HCT116 (cell line): ENCODE measurements at regions not wholly inside any gene's neighbourhood (a gene's known extent, or its start where the extent isn't known, plus 50 kb on each side); places are given as distances from the start of the nearest gene placed in this dataset.
A peak's percentile ranks its signal among the peaks of the same experiment; 100 is the strongest.

ENCODE experiments used
- ATAC-seq: fragments of 200-7000 bp; cut with Tn5 transposase; 2 replicates; pipeline ENCODE4 v1.9.1; 2020; ENCODE audit warnings: mild to moderate bottlenecking, moderate library complexity
- BruUV-seq: library from RNA; stranded (reverse); fragments of 400-500 nt; replicated peaks from 2 replicates; lab custom pipeline; 2021; lab: Mats Ljungman, UMichigan
- CTCF ChIA-PET: fragments of 300-600 bp; sonication (Branson Sonifier 250); formaldehyde crosslinking; loops from one replicate; lab custom pipeline; 2021; ENCODE audit warnings: antibody characterized with exemption; lab: Charles Lee
- POLR2A ChIA-PET: fragments of 300-600, 350-600 bp; sonication (Branson Sonifier 250); formaldehyde crosslinking; loops from one replicate; lab custom pipeline; 2021; ENCODE audit warnings: antibody characterized with exemption; lab: Charles Lee
- RAD21 ChIA-PET, 2 experiments: fragments of 300-600 bp; sonication (Branson Sonifier 250); formaldehyde crosslinking; loops; one replicate each; lab custom pipeline; 2023; ENCODE audit warnings: low total read pairs in 2 of 2; ENCODE audit not compliant: uncharacterized antibody in 2 of 2, unreplicated experiment in 2 of 2, low non-redundant PET in 1 of 2; lab: Charles Lee
- DNase-seq: peaks from one replicate; pipeline ENCODE4 v3.0.0-alpha.2; 2010; ENCODE audit warnings: low read depth, low spot score
- H2AFZ ChIP-seq: fragments of 200-600 bp; shearing (Covaris generic), sonication (generic); 2 replicates; pipeline ENCODE4 v1.6.1; 2017; ENCODE audit warnings: low read depth, mixed run types, mixed read lengths, antibody characterized with exemption, low read length; ENCODE audit not compliant: poor library complexity, severe bottlenecking
- H3K27ac ChIP-seq: 2 replicates; pipeline ENCODE4 v1.5.1; 2012; ENCODE audit warnings: low read depth, low read length
- H3K27me3 ChIP-seq: fragments of 200-600 bp; sonication (generic); 2 replicates; pipeline ENCODE4 v1.6.1; 2016; ENCODE audit warnings: mixed run types, low read length, mixed read lengths; ENCODE audit not compliant: insufficient read depth
- H3K36me3 ChIP-seq, 2 experiments: fragments of 200-500 bp in 1 of 2; fragments of 200-600 bp in 1 of 2; sonication (Bioruptor generic) in 1 of 2; sonication (generic) in 1 of 2; 2 replicates each; pipeline versions ENCODE4 v1.5.1 to v1.6.1; 2014 to 2016; ENCODE audit warnings: low read length in 2 of 2, inconsistent platforms in 1 of 2, mixed read lengths in 1 of 2, mixed run types in 1 of 2; ENCODE audit not compliant: insufficient read depth in 2 of 2, control insufficient read depth in 1 of 2
- H3K4me1 ChIP-seq, 2 experiments: fragments of 200-600 bp in 1 of 2; sonication (generic) in 1 of 2; 2 replicates each; pipeline versions ENCODE4 v1.5.1 to v1.6.1; 2012 to 2017; ENCODE audit warnings: low read length in 2 of 2, inconsistent platforms in 1 of 2, mild to moderate bottlenecking in 1 of 2, mixed read lengths in 1 of 2, mixed run types in 1 of 2, moderate library complexity in 1 of 2; ENCODE audit not compliant: insufficient read depth in 2 of 2, control insufficient read depth in 1 of 2
- H3K4me2 ChIP-seq: fragments of 200-600 bp; sonication (generic); 2 replicates; pipeline ENCODE4 v1.6.1; 2017; ENCODE audit warnings: mixed run types, low read length, mixed read lengths
- H3K4me3 ChIP-seq, 2 experiments: fragments of 200-600 bp in 1 of 2; sonication (generic) in 1 of 2; replicated peaks in 1 of 2; 2 replicates each; pipeline ENCODE4 v1.5.1; 2011 to 2016; ENCODE audit warnings: low read length in 2 of 2, control low read depth in 1 of 2, low read depth in 1 of 2, mild to moderate bottlenecking in 1 of 2, mixed read lengths in 1 of 2, mixed run types in 1 of 2
- H3K79me2 ChIP-seq: fragments of 200-600 bp; sonication (generic); 2 replicates; pipeline ENCODE4 v1.6.1; 2017; ENCODE audit warnings: mild to moderate bottlenecking, mixed run types, low read length, moderate library complexity, mixed read lengths; ENCODE audit not compliant: insufficient read depth
- H3K9ac ChIP-seq: fragments of 200-600 bp; sonication (generic); 2 replicates; pipeline ENCODE4 v1.6.1; 2016; ENCODE audit warnings: low read length, mixed read lengths
- H3K9me2 ChIP-seq: fragments of 200-600 bp; sonication (generic), shearing (Covaris generic); 2 replicates; pipeline ENCODE4 v1.6.1; 2017; ENCODE audit warnings: mixed run types, mild to moderate bottlenecking, moderate library complexity; ENCODE audit not compliant: insufficient read depth
- H3K9me3 ChIP-seq, 2 experiments: fragments of 200-500 bp in 1 of 2; fragments of 200-600 bp in 1 of 2; sonication (Bioruptor generic) in 1 of 2; sonication (generic) in 1 of 2; 2 replicates each; pipeline ENCODE4 v1.6.1; 2014 to 2017; ENCODE audit warnings: low read length in 2 of 2, mixed read lengths in 2 of 2, inconsistent platforms in 1 of 2, low read depth in 1 of 2, mild to moderate bottlenecking in 1 of 2, mixed run types in 1 of 2, moderate library complexity in 1 of 2; ENCODE audit not compliant: control insufficient read depth in 1 of 2, insufficient read depth in 1 of 2
- H4K20me1 ChIP-seq: fragments of 200-600 bp; sonication (generic), shearing (Covaris generic); 2 replicates; pipeline ENCODE4 v1.6.1; 2017; ENCODE audit warnings: mixed run types, mild to moderate bottlenecking, moderate library complexity; ENCODE audit not compliant: insufficient read depth
- CBX3 ChIP-seq: IDR thresholded peaks from 2 replicates; pipeline ENCODE4 v1.6.1; 2012; ENCODE audit warnings: low read depth
- EGR1 ChIP-seq: IDR thresholded peaks from 2 replicates; pipeline ENCODE4 v1.6.1; 2012; ENCODE audit warnings: low read depth
- ELF1 ChIP-seq: IDR thresholded peaks from 2 replicates; pipeline ENCODE4 v1.6.1; 2012; ENCODE audit warnings: low read depth, borderline replicate concordance
- EZH2 ChIP-seq: fragments of 200-600 bp; sonication (generic); IDR thresholded peaks from 2 replicates; pipeline ENCODE4 v1.6.1; 2017; ENCODE audit warnings: antibody characterized with exemption, mixed run types
- EZH2phosphoT487 ChIP-seq: fragments of 200-600 bp; IDR thresholded peaks from 2 replicates; pipeline ENCODE4 v1.6.1; 2018; ENCODE audit warnings: antibody characterized with exemption, borderline replicate concordance
- FOSL1 ChIP-seq: IDR thresholded peaks from 2 replicates; pipeline ENCODE4 v1.6.1; 2012; ENCODE audit warnings: low read depth
- JUND ChIP-seq: IDR thresholded peaks from 2 replicates; pipeline ENCODE4 v1.6.1; 2012
- POLR2A ChIP-seq: IDR thresholded peaks from 2 replicates; pipeline ENCODE4 v1.7.0; 2011; ENCODE audit warnings: borderline replicate concordance; ENCODE audit not compliant: insufficient read depth, insufficient read length; ENCODE audit errors: extremely low read depth
- SIN3A ChIP-seq: IDR thresholded peaks from 2 replicates; pipeline ENCODE4 v1.6.1; 2012; ENCODE audit warnings: low read depth
- TCF7L2 ChIP-seq: IDR thresholded peaks from 2 replicates; pipeline ENCODE4 v1.7.0; 2011; ENCODE audit warnings: borderline replicate concordance, inconsistent platforms; ENCODE audit not compliant: insufficient read depth, insufficient read length; ENCODE audit errors: extremely low read depth
- ZBTB33 ChIP-seq: IDR thresholded peaks from 2 replicates; pipeline ENCODE4 v1.6.1; 2011; ENCODE audit warnings: mild to moderate bottlenecking, low read length, moderate library complexity; ENCODE audit not compliant: insufficient replicate concordance; ENCODE audit errors: extremely low read depth
- ZFX ChIP-seq: fragments of 450-650 bp; IDR thresholded peaks from 2 replicates; pipeline ENCODE4 v1.6.1; 2017
- ZNF274 ChIP-seq: fragments of 200-500 bp; sonication (Bioruptor generic); IDR thresholded peaks from 2 replicates; pipeline ENCODE4 v1.6.1; 2014; ENCODE audit warnings: mild to moderate bottlenecking, low read depth, low read length, inconsistent platforms
- intact Hi-C: fragments of 100-400 bp; cut with micrococcal nuclease; formaldehyde crosslinking; loops from 2 replicates; pipeline ENCODE4 v1.10.0; 2022
- TF ChIP-seq, protein P1 (sequence below), 3 experiments: fragments of 200-600 bp in 1 of 3; sonication (generic) in 1 of 3; IDR thresholded peaks in 2 of 3; conservative IDR thresholded peaks in 1 of 3; 2 replicates each; pipeline ENCODE4 v1.5.1; 2012 to 2017; ENCODE audit warnings: low read depth in 2 of 3, low read length in 2 of 3, antibody characterized with exemption in 1 of 3, borderline replicate concordance in 1 of 3, control low read depth in 1 of 3, mild to moderate bottlenecking in 1 of 3, mixed read lengths in 1 of 3, mixed run types in 1 of 3, moderate library complexity in 1 of 3; ENCODE audit not compliant: insufficient read depth in 1 of 3
- TF ChIP-seq, protein P2 (sequence below): IDR thresholded peaks from 2 replicates; pipeline ENCODE4 v1.6.1; 2012

DNA sequence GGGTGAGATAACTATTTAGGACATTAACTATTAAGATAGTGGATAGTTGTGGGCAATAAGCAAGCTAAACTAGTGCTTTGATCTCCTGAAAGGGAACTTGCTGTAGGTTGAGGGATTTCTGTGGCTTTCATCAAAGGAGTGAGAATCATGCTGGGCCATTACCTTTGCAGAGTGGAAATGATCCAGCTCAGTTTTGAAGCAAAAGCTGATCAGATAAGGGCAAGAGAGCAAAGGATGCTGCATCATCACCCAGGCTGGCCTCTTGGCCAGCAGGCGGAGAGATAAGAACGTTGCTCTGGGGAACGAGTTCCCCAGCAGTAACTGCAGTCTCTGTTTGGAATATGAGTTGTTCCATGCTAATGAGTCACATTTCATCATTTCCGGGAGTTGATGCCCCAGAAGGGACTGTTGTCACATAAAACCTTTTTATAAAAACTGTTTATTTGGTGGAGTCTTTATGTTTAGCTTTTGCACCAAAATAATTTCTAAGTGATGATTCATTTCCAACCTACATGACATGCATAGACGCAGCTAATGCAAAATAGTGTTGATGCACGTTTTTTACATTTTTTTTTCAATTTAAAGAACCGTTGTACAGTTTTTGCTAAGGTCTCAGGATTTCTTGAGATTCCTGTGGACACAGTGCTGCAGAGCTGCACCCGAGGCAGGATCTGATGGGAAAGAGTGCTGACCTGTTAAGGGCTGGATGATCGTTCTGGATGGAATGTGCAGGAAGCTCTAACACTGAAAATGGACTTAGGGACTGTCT lies 99.3 kb downstream of the ACTBL2 start (continued):
- TF ChIP-seq TCF7L2 (peak; percentile 95), EZH2phosphoT487 (no peak), EZH2 (no peak), ZFX (no peak), JUND (peak; percentile 74)

GRCh38 chr5:57382655-57383054 lies 100.0 kb downstream of the ACTBL2 start:
- no peaks in the 10 kb centered on the region for H3K36me3 ChIP-seq
- TF ChIP-seq ZNF274 (no peak), EZH2phosphoT487 (no peak), EGR1 (no peak), POLR2A (no peak), JUND (no peak), ELF1 (no peak), SIN3A (no peak), TCF7L2 (no peak), ZBTB33 (no peak), CBX3 (no peak), EZH2 (no peak), FOSL1 (no peak)
- TF ChIP-seq, protein P1, sequence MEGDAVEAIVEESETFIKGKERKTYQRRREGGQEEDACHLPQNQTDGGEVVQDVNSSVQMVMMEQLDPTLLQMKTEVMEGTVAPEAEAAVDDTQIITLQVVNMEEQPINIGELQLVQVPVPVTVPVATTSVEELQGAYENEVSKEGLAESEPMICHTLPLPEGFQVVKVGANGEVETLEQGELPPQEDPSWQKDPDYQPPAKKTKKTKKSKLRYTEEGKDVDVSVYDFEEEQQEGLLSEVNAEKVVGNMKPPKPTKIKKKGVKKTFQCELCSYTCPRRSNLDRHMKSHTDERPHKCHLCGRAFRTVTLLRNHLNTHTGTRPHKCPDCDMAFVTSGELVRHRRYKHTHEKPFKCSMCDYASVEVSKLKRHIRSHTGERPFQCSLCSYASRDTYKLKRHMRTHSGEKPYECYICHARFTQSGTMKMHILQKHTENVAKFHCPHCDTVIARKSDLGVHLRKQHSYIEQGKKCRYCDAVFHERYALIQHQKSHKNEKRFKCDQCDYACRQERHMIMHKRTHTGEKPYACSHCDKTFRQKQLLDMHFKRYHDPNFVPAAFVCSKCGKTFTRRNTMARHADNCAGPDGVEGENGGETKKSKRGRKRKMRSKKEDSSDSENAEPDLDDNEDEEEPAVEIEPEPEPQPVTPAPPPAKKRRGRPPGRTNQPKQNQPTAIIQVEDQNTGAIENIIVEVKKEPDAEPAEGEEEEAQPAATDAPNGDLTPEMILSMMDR (IDR thresholded peaks at IDR 0.05 in 2 of 3, conservative IDR thresholded peaks at IDR 0.05 in 1 of 3; ENCODE audit: borderline replicate concordance in 1 of 3, insufficient read depth in 1 of 3, low read depth in 2 of 3, low read length in 2 of 3), result no peak
- TF ChIP-seq, protein P2, sequence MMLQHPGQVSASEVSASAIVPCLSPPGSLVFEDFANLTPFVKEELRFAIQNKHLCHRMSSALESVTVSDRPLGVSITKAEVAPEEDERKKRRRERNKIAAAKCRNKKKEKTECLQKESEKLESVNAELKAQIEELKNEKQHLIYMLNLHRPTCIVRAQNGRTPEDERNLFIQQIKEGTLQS, result no peak
- no peaks in the 10 kb centered on the region for H3K9me2 ChIP-seq
- no peaks in the 10 kb centered on the region for H3K27me3 ChIP-seq
- peaks cover 27 to 37% of the 10 kb centered on the region in 2 experiments for H3K4me1 ChIP-seq
- BruUV-seq, result TSS peak; percentile 95
- DNase-seq, result no peak
- H3K4me2 ChIP-seq, result peak overlapping the region; percentile 68
- peak overlapping the region in 1 of 2 experiments; percentile 17; a peak in 1 of 4 replicates for H3K4me3 ChIP-seq
- no peaks in the 10 kb centered on the region for H4K20me1 ChIP-seq
- CTCF ChIA-PET, result no interaction called here
- peak overlapping the region; percentile 31 for H2AFZ ChIP-seq
- H3K27ac ChIP-seq, result peak overlapping the region; percentile 95
- H3K79me2 ChIP-seq, result no peaks in the 10 kb centered on the region
- peak; percentile 52 for ATAC-seq
- POLR2A ChIA-PET, result interaction anchor here (1.3 to 1.4 kb wide), 2 partner anchors 15 to 112 kb away, joined by 3 to 12 read pairs; no protein-coding TSS in a partner anchor
- intact Hi-C loops, result loop anchor here (1.0 to 5.0 kb wide), 3 partner anchors 15 to 1080 kb away; partner anchors contain the start of gene PLK2
- H3K9me3 ChIP-seq, result no peaks in the 10 kb centered on the region
- RAD21 ChIA-PET, result interaction anchor here in 1 of 2 experiments (1.4 kb wide), 1 partner anchor 16 kb away, joined by 3 read pairs; no protein-coding TSS in a partner anchor
- H3K9ac ChIP-seq, result peak overlapping the region; percentile 55
